Endothelial cell of umbilical vein (primary cell): ENCODE measurements at regions not wholly inside any gene's neighbourhood (a gene's known extent, or its start where the extent isn't known, plus 50 kb on each side); places are given as distances from the start of the nearest gene placed in this dataset.

ENCODE experiments used
- BruUV-seq: library from RNA; stranded (reverse); fragments of 400-500 nt; replicated peaks from 2 replicates; lab custom pipeline; 2021; lab: Mats Ljungman, UMichigan
- CTCF ChIA-PET: fragments of 300-600, 350-600 bp; sonication (Branson Sonifier 250); formaldehyde crosslinking; loops from one replicate; lab custom pipeline; 2021; ENCODE audit warnings: antibody characterized with exemption, inconsistent platforms; lab: Charles Lee
- POLR2A ChIA-PET: fragments of 300-600, 350-600 bp; sonication (Branson Sonifier 250); formaldehyde crosslinking; loops from one replicate; lab custom pipeline; 2021; ENCODE audit warnings: antibody characterized with exemption, inconsistent platforms; lab: Charles Lee
- DNase-seq: peaks from one replicate; pipeline ENCODE4 v3.0.0-alpha.2; 2011; ENCODE audit warnings: low read depth, low spot score
- FAIRE-seq: peaks from 2 replicates; lab custom pipeline; 2011; peaks lifted over from hg19 to GRCh38; lab: Jason Lieb, UNC
- H2AFZ ChIP-seq: 2 replicates; pipeline ENCODE4 v1.6.0; 2012; ENCODE audit warnings: low read depth, low read length, control low read depth, inconsistent platforms
- H3K27ac ChIP-seq: 2 replicates; pipeline ENCODE4 v1.5.1; 2011; ENCODE audit warnings: low read depth, mild to moderate bottlenecking, control low read depth, low read length, moderate library complexity; ENCODE audit not compliant: insufficient read depth
- H3K27me3 ChIP-seq, 2 experiments: 2 replicates each; pipeline versions ENCODE4 v1.6.0 to v1.6.1; 2011; ENCODE audit warnings: low read length in 2 of 2, mixed read lengths in 1 of 2; ENCODE audit not compliant: control insufficient read depth in 2 of 2, insufficient read depth in 2 of 2
- H3K36me3 ChIP-seq, 2 experiments: 2 replicates in 1 of 2; 3 replicates in 1 of 2; pipeline ENCODE4 v1.5.1; 2011; ENCODE audit warnings: low read length in 2 of 2, mild to moderate bottlenecking in 1 of 2, moderate library complexity in 1 of 2; ENCODE audit not compliant: control insufficient read depth in 2 of 2, insufficient read depth in 2 of 2; ENCODE audit errors: extremely low read depth in 1 of 2
- H3K4me1 ChIP-seq: 3 replicates; pipeline ENCODE4 v1.5.1; 2011; ENCODE audit warnings: mild to moderate bottlenecking, low read length; ENCODE audit not compliant: control insufficient read depth, insufficient read depth; ENCODE audit errors: extremely low read depth
- H3K4me2 ChIP-seq: 2 replicates; pipeline ENCODE4 v1.6.1; 2011; ENCODE audit warnings: low read length, control low read depth, mixed read lengths; ENCODE audit not compliant: insufficient read depth
- H3K4me3 ChIP-seq, 3 experiments: fragments of 200-600 bp in 1 of 3; sonication (generic), shearing (Covaris generic) in 1 of 3; replicated peaks in 1 of 3; 2 replicates each; pipeline ENCODE4 v1.5.1; 2011 to 2016; ENCODE audit warnings: control low read depth in 3 of 3, low read length in 3 of 3, mild to moderate bottlenecking in 2 of 3, inconsistent platforms in 1 of 3, low read depth in 1 of 3, moderate library complexity in 1 of 3; ENCODE audit not compliant: insufficient read depth in 1 of 3
- H3K79me2 ChIP-seq: 2 replicates; pipeline ENCODE4 v1.6.0; 2012; ENCODE audit warnings: low read length, inconsistent platforms; ENCODE audit not compliant: control insufficient read depth, insufficient read depth
- H3K9ac ChIP-seq: replicated peaks from 2 replicates; pipeline ENCODE3; 2011; ENCODE audit warnings: low read length, control low read depth; ENCODE audit not compliant: insufficient read depth; ENCODE audit errors: extremely low read depth
- H3K9me1 ChIP-seq: replicated peaks from 3 replicates; pipeline ENCODE4 v1.6.0; 2011; ENCODE audit warnings: mild to moderate bottlenecking, low read length; ENCODE audit not compliant: control insufficient read depth, insufficient read depth; ENCODE audit errors: extremely low read depth
- H3K9me3 ChIP-seq: replicated peaks from 2 replicates; pipeline ENCODE4 v1.5.1; 2012; ENCODE audit warnings: low read length, inconsistent platforms; ENCODE audit not compliant: control insufficient read depth, insufficient read depth
- H4K20me1 ChIP-seq: replicated peaks from 2 replicates; pipeline ENCODE3; 2011; ENCODE audit warnings: mild to moderate bottlenecking, low read length; ENCODE audit not compliant: control insufficient read depth, insufficient read depth; ENCODE audit errors: extremely low read depth
- EZH2 ChIP-seq: IDR thresholded peaks from 2 replicates; pipeline ENCODE4 v1.6.1; 2012; ENCODE audit warnings: borderline replicate concordance, low read depth, mild to moderate bottlenecking, moderate library complexity, low read length, inconsistent platforms; ENCODE audit not compliant: severe bottlenecking
- FOS ChIP-seq: IDR thresholded peaks from 2 replicates; pipeline ENCODE4 v1.6.1; 2011; ENCODE audit warnings: mild to moderate bottlenecking, low read length, moderate library complexity, borderline replicate concordance; ENCODE audit not compliant: insufficient read depth
- GATA2 ChIP-seq: IDR thresholded peaks from 2 replicates; pipeline ENCODE4 v1.7.0; 2011; ENCODE audit warnings: low read depth, mild to moderate bottlenecking, moderate library complexity, mixed read lengths, low read length; ENCODE audit not compliant: insufficient read length, insufficient read depth
- JUN ChIP-seq: IDR thresholded peaks from 2 replicates; pipeline ENCODE4 v1.6.1; 2011; ENCODE audit warnings: borderline replicate concordance, low read depth; ENCODE audit not compliant: insufficient read length, insufficient read depth
- MAX ChIP-seq: IDR thresholded peaks from 2 replicates; pipeline ENCODE4 v1.6.1; 2011; ENCODE audit not compliant: insufficient read depth, insufficient read length
- MYC ChIP-seq: IDR thresholded peaks from one replicate; pipeline ENCODE4 v1.6.1; 2011; ENCODE audit warnings: mild to moderate bottlenecking, low read depth, low read length
- POLR2A ChIP-seq: IDR thresholded peaks from 2 replicates; pipeline ENCODE4 v1.6.1; 2012; ENCODE audit warnings: low read depth, mild to moderate bottlenecking, control low read depth, low read length
- POLR2AphosphoS5 ChIP-seq: IDR thresholded peaks from 2 replicates; pipeline ENCODE4 v1.6.1; 2012; ENCODE audit warnings: low read depth, mild to moderate bottlenecking, control low read depth, low read length, moderate library complexity; ENCODE audit not compliant: insufficient read depth
- dilution Hi-C: fragments of 300-500 bp; cut with MboI; formaldehyde crosslinking; loops from one replicate; pipeline ENCODE4 v1.15.0; 2019; ENCODE audit warnings: low sequenced_read_pairs; ENCODE audit not compliant: extremely low pct_ligation_motif_present
- intact Hi-C: fragments of 100-400 bp; cut with micrococcal nuclease; formaldehyde crosslinking; loops from one replicate; pipeline ENCODE4 v1.10.0; 2022
- TF ChIP-seq, protein P1 (sequence below), 2 donors: IDR thresholded peaks; 1 replicate in 1 of 2; 2 replicates in 1 of 2; pipeline ENCODE4 v1.5.1; 2011; ENCODE audit warnings: low read length in 2 of 2, mild to moderate bottlenecking in 2 of 2, moderate library complexity in 2 of 2, control low read depth in 1 of 2, inconsistent platforms in 1 of 2, low read depth in 1 of 2; ENCODE audit not compliant: insufficient read depth in 1 of 2; ENCODE audit errors: extremely low read depth in 1 of 2

DNA sequence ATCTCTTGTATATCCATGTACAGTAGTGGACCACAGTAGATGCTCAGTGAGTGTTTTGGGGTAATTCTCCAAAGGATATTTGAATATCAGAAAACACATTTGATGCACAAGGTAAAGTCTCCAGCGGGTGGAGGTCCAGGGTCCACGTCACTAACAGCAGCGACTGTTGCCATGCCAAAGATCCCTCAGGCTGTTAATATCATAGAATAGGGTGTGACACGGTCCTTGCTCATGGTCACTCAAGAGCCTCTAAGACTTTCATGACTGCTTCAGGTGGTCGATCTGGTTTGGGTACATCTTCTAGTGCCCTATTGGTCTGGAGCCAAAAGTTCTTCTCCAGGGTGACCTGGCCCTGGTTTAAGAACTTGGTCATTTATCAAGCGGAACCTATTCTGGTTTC is 90.8 kb downstream of the OLIG3 start:
- Histone ChIP-seq H4K20me1 (no peaks in the 10 kb centered on the region), H3K4me1 (no peaks in the 10 kb centered on the region), H2AFZ (no peak overlapping the region), H3K27me3 (peaks cover 1 to 3% of the 10 kb centered on the region in 2 experiments), H3K36me3 (no peaks in the 10 kb centered on the region), H3K9me1 (no peaks in the 10 kb centered on the region), H3K4me2 (no peak overlapping the region), H3K27ac (no peak overlapping the region), H3K9me3 (no peaks in the 10 kb centered on the region), H3K4me3 (no peak overlapping the region), H3K79me2 (no peaks in the 10 kb centered on the region), H3K9ac (no peak overlapping the region)
- dilution Hi-C loops (no loop called here), intact Hi-C loops (no loop called here)
- POLR2A ChIA-PET = no interaction called here
- TF ChIP-seq MAX (no peak), POLR2A (no peak), FOS (no peak), EZH2 (no peak), POLR2AphosphoS5 (no peak), MYC (no peak), GATA2 (no peak), JUN (no peak)
- TF ChIP-seq, protein P1, sequence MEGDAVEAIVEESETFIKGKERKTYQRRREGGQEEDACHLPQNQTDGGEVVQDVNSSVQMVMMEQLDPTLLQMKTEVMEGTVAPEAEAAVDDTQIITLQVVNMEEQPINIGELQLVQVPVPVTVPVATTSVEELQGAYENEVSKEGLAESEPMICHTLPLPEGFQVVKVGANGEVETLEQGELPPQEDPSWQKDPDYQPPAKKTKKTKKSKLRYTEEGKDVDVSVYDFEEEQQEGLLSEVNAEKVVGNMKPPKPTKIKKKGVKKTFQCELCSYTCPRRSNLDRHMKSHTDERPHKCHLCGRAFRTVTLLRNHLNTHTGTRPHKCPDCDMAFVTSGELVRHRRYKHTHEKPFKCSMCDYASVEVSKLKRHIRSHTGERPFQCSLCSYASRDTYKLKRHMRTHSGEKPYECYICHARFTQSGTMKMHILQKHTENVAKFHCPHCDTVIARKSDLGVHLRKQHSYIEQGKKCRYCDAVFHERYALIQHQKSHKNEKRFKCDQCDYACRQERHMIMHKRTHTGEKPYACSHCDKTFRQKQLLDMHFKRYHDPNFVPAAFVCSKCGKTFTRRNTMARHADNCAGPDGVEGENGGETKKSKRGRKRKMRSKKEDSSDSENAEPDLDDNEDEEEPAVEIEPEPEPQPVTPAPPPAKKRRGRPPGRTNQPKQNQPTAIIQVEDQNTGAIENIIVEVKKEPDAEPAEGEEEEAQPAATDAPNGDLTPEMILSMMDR (IDR thresholded peaks at IDR 0.05; ENCODE audit: extremely low read depth in 1 of 2, insufficient read depth in 1 of 2, low read depth in 1 of 2, low read length in 2 of 2) = no peak
- no peak for DNase-seq
- BruUV-seq = no TSS peak
- FAIRE-seq = no peak
- CTCF ChIA-PET = no interaction called here
